Stomach smooth muscle (tissue), 2 donors: ENCODE measurements at regions not wholly inside any gene's neighbourhood (a gene's known extent, or its start where the extent isn't known, plus 50 kb on each side); places are given as distances from the start of the nearest gene placed in this dataset.

Source experiments
- H3K27ac ChIP-seq: one replicate; pipeline ENCODE4 v1.7.0; 2013; ENCODE audit warnings: mild to moderate bottlenecking, low read length, inconsistent platforms
- H3K27me3 ChIP-seq, 2 donors: one replicate each; pipeline ENCODE4 v1.7.0; 2013; ENCODE audit warnings: low read length in 2 of 2; ENCODE audit not compliant: insufficient read depth in 2 of 2, control insufficient read depth in 1 of 2
- H3K36me3 ChIP-seq, 2 donors: one replicate each; pipeline ENCODE4 v1.7.0; 2013; ENCODE audit warnings: low read length in 2 of 2; ENCODE audit not compliant: control insufficient read depth in 2 of 2, insufficient read depth in 2 of 2
- H3K4me1 ChIP-seq: one replicate; pipeline ENCODE4 v1.7.0; 2013; ENCODE audit warnings: low read length; ENCODE audit not compliant: control insufficient read depth, insufficient read depth
- H3K4me3 ChIP-seq, 2 donors: one replicate each; pipeline ENCODE4 v1.7.0; 2013; ENCODE audit warnings: low read length in 2 of 2
- H3K9ac ChIP-seq, 2 donors: one replicate each; pipeline ENCODE4 v1.7.0; 2013; ENCODE audit warnings: low read length in 2 of 2, mild to moderate bottlenecking in 1 of 2
- H3K9me3 ChIP-seq, 2 donors: one replicate each; pipeline ENCODE4 v1.7.0; 2013; ENCODE audit warnings: low read length in 2 of 2; ENCODE audit not compliant: control insufficient read depth in 2 of 2
- donor health status: healthy.
- donor health status: Pancreatic carcinoma.

GRCh38 chr2:220209093-220209492 lies 581.7 kb downstream of the SLC4A3 start:
- no peak overlapping the region for H3K9ac ChIP-seq
- H3K4me1 ChIP-seq, result no peaks in the 10 kb centered on the region
- no peak overlapping the region for H3K27ac ChIP-seq
- peaks cover 0 to 1% of the 10 kb centered on the region in 2 donors for H3K27me3 ChIP-seq
- no peaks in the 10 kb centered on the region for H3K36me3 ChIP-seq
- H3K4me3 ChIP-seq, result no peak overlapping the region
- H3K9me3 ChIP-seq, result no peaks in the 10 kb centered on the region

- no peak overlapping the region for H3K9ac ChIP-seq
- H3K27ac ChIP-seq, result no peak overlapping the region
- no peaks in the 10 kb centered on the region for H3K36me3 ChIP-seq
These were observed 582.3 kb downstream of the SLC4A3 start for GRCh38 chr2:220209751-220210150.

GRCh38 chr2:220212296-220213080 lies 585.1 kb downstream of the SLC4A3 start:
- Histone ChIP-seq H3K4me1 (no peaks in the 10 kb centered on the region), H3K9ac (no peak overlapping the region), H3K9me3 (no peaks in the 10 kb centered on the region), H3K27me3 (peaks cover 0 to 4% of the 10 kb centered on the region in 2 donors), H3K36me3 (no peaks in the 10 kb centered on the region), H3K4me3 (no peak overlapping the region), H3K27ac (no peak overlapping the region)

More at GRCh38 chr2:220209751-220210150, 582.3 kb downstream of the SLC4A3 start:
- H3K9me3 ChIP-seq, result no peaks in the 10 kb centered on the region
- H3K4me1 ChIP-seq, result no peaks in the 10 kb centered on the region
- peaks cover 0 to 4% of the 10 kb centered on the region in 2 donors for H3K27me3 ChIP-seq
- H3K4me3 ChIP-seq, result no peak overlapping the region

GRCh38 chr2:220215785-220216184 lies 588.4 kb downstream of the SLC4A3 start:
- no peak overlapping the region for H3K4me3 ChIP-seq
- H3K9ac ChIP-seq, result no peak overlapping the region
- H3K36me3 ChIP-seq, result no peaks in the 10 kb centered on the region
- no peaks in the 10 kb centered on the region for H3K4me1 ChIP-seq
- no peaks in the 10 kb centered on the region for H3K9me3 ChIP-seq
- H3K27me3 ChIP-seq, result peaks cover 2 to 4% of the 10 kb centered on the region in 2 donors
- H3K27ac ChIP-seq, result no peak overlapping the region

GRCh38 chr2:220219371-220219770 lies 591.9 kb downstream of the SLC4A3 start:
- H3K9me3 ChIP-seq, result no peaks in the 10 kb centered on the region
- H3K4me1 ChIP-seq, result no peaks in the 10 kb centered on the region
- H3K36me3 ChIP-seq, result no peaks in the 10 kb centered on the region
- no peak overlapping the region for H3K4me3 ChIP-seq
- H3K27ac ChIP-seq, result no peak overlapping the region
- peaks cover 0 to 2% of the 10 kb centered on the region in 2 donors for H3K27me3 ChIP-seq
- no peak overlapping the region for H3K9ac ChIP-seq

- Histone ChIP-seq H3K4me3 (no peak overlapping the region), H3K4me1 (no peaks in the 10 kb centered on the region), H3K9ac (no peak overlapping the region), H3K27me3 (peaks cover 0 to 2% of the 10 kb centered on the region in 2 donors), H3K27ac (no peak overlapping the region), H3K36me3 (no peaks in the 10 kb centered on the region), H3K9me3 (no peaks in the 10 kb centered on the region)
These were observed 592.6 kb downstream of the SLC4A3 start for GRCh38 chr2:220220009-220220408.

GRCh38 chr2:220221992-220222391 lies 594.6 kb downstream of the SLC4A3 start:
- Histone ChIP-seq H3K4me3 (no peak overlapping the region), H3K9ac (no peak overlapping the region), H3K27ac (no peak overlapping the region), H3K4me1 (no peaks in the 10 kb centered on the region), H3K27me3 (peaks cover 0 to 2% of the 10 kb centered on the region in 2 donors), H3K36me3 (no peaks in the 10 kb centered on the region), H3K9me3 (no peaks in the 10 kb centered on the region)

- Histone ChIP-seq H3K36me3 (no peaks in the 10 kb centered on the region), H3K9me3 (peaks cover 0 to 3% of the 10 kb centered on the region in 2 donors), H3K4me1 (no peaks in the 10 kb centered on the region), H3K9ac (no peak overlapping the region), H3K27ac (no peak overlapping the region), H3K27me3 (no peaks in the 10 kb centered on the region), H3K4me3 (no peak overlapping the region)
These were observed 597.5 kb downstream of the SLC4A3 start for GRCh38 chr2:220224691-220225543.

- Histone ChIP-seq H3K4me1 (no peaks in the 10 kb centered on the region), H3K27ac (no peak overlapping the region), H3K4me3 (no peak overlapping the region), H3K36me3 (no peaks in the 10 kb centered on the region), H3K27me3 (no peaks in the 10 kb centered on the region), H3K9me3 (peaks cover 0 to 3% of the 10 kb centered on the region in 2 donors), H3K9ac (no peak overlapping the region)
These were observed 598.6 kb downstream of the SLC4A3 start for GRCh38 chr2:220226076-220226475.

- H3K4me3 ChIP-seq, result no peak overlapping the region
- H3K27ac ChIP-seq, result no peak overlapping the region
- H3K4me1 ChIP-seq, result no peaks in the 10 kb centered on the region
- H3K9me3 ChIP-seq, result peaks cover 0 to 3% of the 10 kb centered on the region in 2 donors
- H3K36me3 ChIP-seq, result no peaks in the 10 kb centered on the region
- H3K27me3 ChIP-seq, result no peaks in the 10 kb centered on the region
- no peak overlapping the region for H3K9ac ChIP-seq
These were observed 599.1 kb downstream of the SLC4A3 start for GRCh38 chr2:220226546-220226945.
